HCT116 (cell line): ENCODE measurements at regions not wholly inside any gene's neighbourhood (a gene's known extent, or its start where the extent isn't known, plus 50 kb on each side); places are given as distances from the start of the nearest gene placed in this dataset.

Source experiments
- ATAC-seq: fragments of 200-7000 bp; cut with Tn5 transposase; 2 replicates; pipeline ENCODE4 v1.9.1; 2020; ENCODE audit warnings: mild to moderate bottlenecking, moderate library complexity
- BruUV-seq: library from RNA; stranded (reverse); fragments of 400-500 nt; replicated peaks from 2 replicates; lab custom pipeline; 2021; lab: Mats Ljungman, UMichigan
- CTCF ChIA-PET: fragments of 300-600 bp; sonication (Branson Sonifier 250); formaldehyde crosslinking; loops from one replicate; lab custom pipeline; 2021; ENCODE audit warnings: antibody characterized with exemption; lab: Charles Lee
- POLR2A ChIA-PET: fragments of 300-600, 350-600 bp; sonication (Branson Sonifier 250); formaldehyde crosslinking; loops from one replicate; lab custom pipeline; 2021; ENCODE audit warnings: antibody characterized with exemption; lab: Charles Lee
- RAD21 ChIA-PET, 2 experiments: fragments of 300-600 bp; sonication (Branson Sonifier 250); formaldehyde crosslinking; loops; one replicate each; lab custom pipeline; 2023; ENCODE audit warnings: low total read pairs in 2 of 2; ENCODE audit not compliant: uncharacterized antibody in 2 of 2, unreplicated experiment in 2 of 2, low non-redundant PET in 1 of 2; lab: Charles Lee
- DNase-seq: peaks from one replicate; pipeline ENCODE4 v3.0.0-alpha.2; 2010; ENCODE audit warnings: low read depth, low spot score
- H2AFZ ChIP-seq: fragments of 200-600 bp; shearing (Covaris generic), sonication (generic); 2 replicates; pipeline ENCODE4 v1.6.1; 2017; ENCODE audit warnings: low read depth, mixed run types, mixed read lengths, antibody characterized with exemption, low read length; ENCODE audit not compliant: poor library complexity, severe bottlenecking
- H3K27ac ChIP-seq: 2 replicates; pipeline ENCODE4 v1.5.1; 2012; ENCODE audit warnings: low read depth, low read length
- H3K27me3 ChIP-seq: fragments of 200-600 bp; sonication (generic); 2 replicates; pipeline ENCODE4 v1.6.1; 2016; ENCODE audit warnings: mixed run types, low read length, mixed read lengths; ENCODE audit not compliant: insufficient read depth
- H3K36me3 ChIP-seq, 2 experiments: fragments of 200-500 bp in 1 of 2; fragments of 200-600 bp in 1 of 2; sonication (Bioruptor generic) in 1 of 2; sonication (generic) in 1 of 2; 2 replicates each; pipeline versions ENCODE4 v1.5.1 to v1.6.1; 2014 to 2016; ENCODE audit warnings: low read length in 2 of 2, inconsistent platforms in 1 of 2, mixed read lengths in 1 of 2, mixed run types in 1 of 2; ENCODE audit not compliant: insufficient read depth in 2 of 2, control insufficient read depth in 1 of 2
- H3K4me1 ChIP-seq, 2 experiments: fragments of 200-600 bp in 1 of 2; sonication (generic) in 1 of 2; 2 replicates each; pipeline versions ENCODE4 v1.5.1 to v1.6.1; 2012 to 2017; ENCODE audit warnings: low read length in 2 of 2, inconsistent platforms in 1 of 2, mild to moderate bottlenecking in 1 of 2, mixed read lengths in 1 of 2, mixed run types in 1 of 2, moderate library complexity in 1 of 2; ENCODE audit not compliant: insufficient read depth in 2 of 2, control insufficient read depth in 1 of 2
- H3K4me2 ChIP-seq: fragments of 200-600 bp; sonication (generic); 2 replicates; pipeline ENCODE4 v1.6.1; 2017; ENCODE audit warnings: mixed run types, low read length, mixed read lengths
- H3K4me3 ChIP-seq, 2 experiments: fragments of 200-600 bp in 1 of 2; sonication (generic) in 1 of 2; replicated peaks in 1 of 2; 2 replicates each; pipeline ENCODE4 v1.5.1; 2011 to 2016; ENCODE audit warnings: low read length in 2 of 2, control low read depth in 1 of 2, low read depth in 1 of 2, mild to moderate bottlenecking in 1 of 2, mixed read lengths in 1 of 2, mixed run types in 1 of 2
- H3K79me2 ChIP-seq: fragments of 200-600 bp; sonication (generic); 2 replicates; pipeline ENCODE4 v1.6.1; 2017; ENCODE audit warnings: mild to moderate bottlenecking, mixed run types, low read length, moderate library complexity, mixed read lengths; ENCODE audit not compliant: insufficient read depth
- H3K9ac ChIP-seq: fragments of 200-600 bp; sonication (generic); 2 replicates; pipeline ENCODE4 v1.6.1; 2016; ENCODE audit warnings: low read length, mixed read lengths
- H3K9me2 ChIP-seq: fragments of 200-600 bp; sonication (generic), shearing (Covaris generic); 2 replicates; pipeline ENCODE4 v1.6.1; 2017; ENCODE audit warnings: mixed run types, mild to moderate bottlenecking, moderate library complexity; ENCODE audit not compliant: insufficient read depth
- H3K9me3 ChIP-seq, 2 experiments: fragments of 200-500 bp in 1 of 2; fragments of 200-600 bp in 1 of 2; sonication (Bioruptor generic) in 1 of 2; sonication (generic) in 1 of 2; 2 replicates each; pipeline ENCODE4 v1.6.1; 2014 to 2017; ENCODE audit warnings: low read length in 2 of 2, mixed read lengths in 2 of 2, inconsistent platforms in 1 of 2, low read depth in 1 of 2, mild to moderate bottlenecking in 1 of 2, mixed run types in 1 of 2, moderate library complexity in 1 of 2; ENCODE audit not compliant: control insufficient read depth in 1 of 2, insufficient read depth in 1 of 2
- H4K20me1 ChIP-seq: fragments of 200-600 bp; sonication (generic), shearing (Covaris generic); 2 replicates; pipeline ENCODE4 v1.6.1; 2017; ENCODE audit warnings: mixed run types, mild to moderate bottlenecking, moderate library complexity; ENCODE audit not compliant: insufficient read depth
- CBX3 ChIP-seq: IDR thresholded peaks from 2 replicates; pipeline ENCODE4 v1.6.1; 2012; ENCODE audit warnings: low read depth
- CEBPB ChIP-seq: IDR thresholded peaks from 2 replicates; pipeline ENCODE4 v1.6.1; 2012; ENCODE audit warnings: low read depth
- EGR1 ChIP-seq: IDR thresholded peaks from 2 replicates; pipeline ENCODE4 v1.6.1; 2012; ENCODE audit warnings: low read depth
- EZH2 ChIP-seq: fragments of 200-600 bp; sonication (generic); IDR thresholded peaks from 2 replicates; pipeline ENCODE4 v1.6.1; 2017; ENCODE audit warnings: antibody characterized with exemption, mixed run types
- POLR2AphosphoS5 ChIP-seq: IDR thresholded peaks from 2 replicates; pipeline ENCODE4 v1.6.1; 2011; ENCODE audit warnings: mild to moderate bottlenecking, low read depth, low read length, moderate library complexity
- RAD21 ChIP-seq: IDR thresholded peaks from 2 replicates; pipeline ENCODE4 v1.6.1; 2012; ENCODE audit warnings: low read depth, mild to moderate bottlenecking
- TCF7L2 ChIP-seq: IDR thresholded peaks from 2 replicates; pipeline ENCODE4 v1.7.0; 2011; ENCODE audit warnings: borderline replicate concordance, inconsistent platforms; ENCODE audit not compliant: insufficient read depth, insufficient read length; ENCODE audit errors: extremely low read depth
- YY1 ChIP-seq: IDR thresholded peaks from 2 replicates; pipeline ENCODE4 v1.6.1; 2011; ENCODE audit warnings: low read length, low read depth, moderate library complexity, mild to moderate bottlenecking; ENCODE audit not compliant: insufficient replicate concordance; ENCODE audit errors: extremely low read depth
- ZFX ChIP-seq: fragments of 450-650 bp; IDR thresholded peaks from 2 replicates; pipeline ENCODE4 v1.6.1; 2017
- intact Hi-C: fragments of 100-400 bp; cut with micrococcal nuclease; formaldehyde crosslinking; loops from 2 replicates; pipeline ENCODE4 v1.10.0; 2022
- TF ChIP-seq, protein P1 (sequence below): IDR thresholded peaks from 2 replicates; pipeline ENCODE4 v1.6.1; 2011; ENCODE audit warnings: mild to moderate bottlenecking, low read length, moderate library complexity; ENCODE audit not compliant: insufficient replicate concordance; ENCODE audit errors: extremely low read depth
- TF ChIP-seq, protein P2 (sequence below): IDR thresholded peaks from 2 replicates; pipeline ENCODE4 v1.6.1; 2012; ENCODE audit warnings: low read depth
- TF ChIP-seq, protein P3 (sequence below): IDR thresholded peaks from 2 replicates; pipeline ENCODE4 v1.6.1; 2012
- TF ChIP-seq, protein P4 (sequence below), 3 experiments: fragments of 200-600 bp in 1 of 3; sonication (generic) in 1 of 3; IDR thresholded peaks in 2 of 3; conservative IDR thresholded peaks in 1 of 3; 2 replicates each; pipeline ENCODE4 v1.5.1; 2012 to 2017; ENCODE audit warnings: low read depth in 2 of 3, low read length in 2 of 3, antibody characterized with exemption in 1 of 3, borderline replicate concordance in 1 of 3, control low read depth in 1 of 3, mild to moderate bottlenecking in 1 of 3, mixed read lengths in 1 of 3, mixed run types in 1 of 3, moderate library complexity in 1 of 3; ENCODE audit not compliant: insufficient read depth in 1 of 3

DNA sequence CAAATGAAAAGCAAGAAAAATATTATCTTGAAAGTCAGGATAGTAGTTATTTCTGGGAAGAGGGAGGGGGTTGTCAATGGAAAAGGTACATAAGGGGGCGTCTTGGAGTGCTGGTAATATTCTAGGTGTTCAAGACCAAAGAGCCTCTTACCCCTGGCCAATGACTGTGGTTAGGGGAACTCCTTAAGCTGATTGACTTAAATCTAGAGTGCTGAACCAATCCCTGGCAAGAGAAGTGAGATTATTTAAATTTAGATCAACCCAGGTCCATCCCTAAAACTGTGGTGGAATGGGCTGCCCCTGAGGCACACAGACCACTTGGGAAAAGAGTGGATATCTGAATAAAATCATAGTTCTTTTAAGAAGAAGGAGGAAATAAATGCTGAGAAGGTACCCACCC lies 174.1 kb downstream of the COPRS start:
- ChIA-PET RAD21 (no interaction called here), POLR2A (no interaction called here), CTCF (no interaction called here)
- Histone ChIP-seq H3K4me3 (no peak overlapping the region), H3K9me3 (no peaks in the 10 kb centered on the region), H3K4me1 (no peaks in the 10 kb centered on the region), H3K27me3 (no peaks in the 10 kb centered on the region), H3K36me3 (no peaks in the 10 kb centered on the region), H3K9me2 (no peaks in the 10 kb centered on the region), H3K27ac (no peak overlapping the region), H4K20me1 (no peaks in the 10 kb centered on the region), H3K4me2 (no peak overlapping the region), H3K79me2 (no peaks in the 10 kb centered on the region), H2AFZ (no peak overlapping the region), H3K9ac (no peak overlapping the region)
- intact Hi-C loops = no loop called here
- no peak for DNase-seq
- BruUV-seq = no TSS peak
- no peak for TF ChIP-seq POLR2AphosphoS5
- no peak for TF ChIP-seq TCF7L2
- TF ChIP-seq EGR1 = no peak
- no peak for ATAC-seq

DNA sequence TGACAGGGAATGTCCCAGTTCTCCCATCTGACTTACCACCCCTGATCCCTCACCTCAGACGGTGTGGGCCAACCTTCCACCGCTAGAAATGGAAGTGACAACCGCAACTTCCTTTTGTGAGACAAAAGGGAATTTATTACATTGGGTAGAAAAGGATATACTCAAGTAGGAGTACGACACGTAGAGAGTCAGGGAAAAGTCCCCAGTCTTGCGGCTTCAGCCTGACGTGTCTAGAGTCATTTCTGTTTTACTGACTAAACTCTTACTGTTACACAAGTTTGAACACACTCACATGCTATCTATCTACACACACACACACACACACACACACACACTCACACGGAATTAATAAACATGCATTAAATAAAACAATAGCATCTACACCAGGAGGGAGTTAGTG lies 178.9 kb downstream of the COPRS start:
- ChIA-PET RAD21 (no interaction called here), POLR2A (no interaction called here), CTCF (no interaction called here)
- no peaks in the 10 kb centered on the region for H3K79me2 ChIP-seq
- H3K27ac ChIP-seq = no peak overlapping the region
- BruUV-seq = no TSS peak
- peaks cover 0 to 2% of the 10 kb centered on the region in 2 experiments; a peak in 3 of 4 replicates for H3K4me1 ChIP-seq
- no peak overlapping the region for H3K4me3 ChIP-seq
- intact Hi-C loops = no loop called here
- ATAC-seq (no peak), DNase-seq (no peak)
- H4K20me1 ChIP-seq = no peaks in the 10 kb centered on the region
- no peak overlapping the region for H3K4me2 ChIP-seq
- no peaks in the 10 kb centered on the region for H3K27me3 ChIP-seq
- no peaks in the 10 kb centered on the region for H3K36me3 ChIP-seq
- H2AFZ ChIP-seq = no peak overlapping the region
- H3K9me3 ChIP-seq = no peaks in the 10 kb centered on the region
- H3K9ac ChIP-seq = no peak overlapping the region
- no peaks in the 10 kb centered on the region for H3K9me2 ChIP-seq
- TF ChIP-seq RAD21 = no peak
- TF ChIP-seq, protein P1, sequence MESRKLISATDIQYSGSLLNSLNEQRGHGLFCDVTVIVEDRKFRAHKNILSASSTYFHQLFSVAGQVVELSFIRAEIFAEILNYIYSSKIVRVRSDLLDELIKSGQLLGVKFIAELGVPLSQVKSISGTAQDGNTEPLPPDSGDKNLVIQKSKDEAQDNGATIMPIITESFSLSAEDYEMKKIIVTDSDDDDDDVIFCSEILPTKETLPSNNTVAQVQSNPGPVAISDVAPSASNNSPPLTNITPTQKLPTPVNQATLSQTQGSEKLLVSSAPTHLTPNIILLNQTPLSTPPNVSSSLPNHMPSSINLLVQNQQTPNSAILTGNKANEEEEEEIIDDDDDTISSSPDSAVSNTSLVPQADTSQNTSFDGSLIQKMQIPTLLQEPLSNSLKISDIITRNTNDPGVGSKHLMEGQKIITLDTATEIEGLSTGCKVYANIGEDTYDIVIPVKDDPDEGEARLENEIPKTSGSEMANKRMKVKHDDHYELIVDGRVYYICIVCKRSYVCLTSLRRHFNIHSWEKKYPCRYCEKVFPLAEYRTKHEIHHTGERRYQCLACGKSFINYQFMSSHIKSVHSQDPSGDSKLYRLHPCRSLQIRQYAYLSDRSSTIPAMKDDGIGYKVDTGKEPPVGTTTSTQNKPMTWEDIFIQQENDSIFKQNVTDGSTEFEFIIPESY = no peak
- TF ChIP-seq, protein P2, sequence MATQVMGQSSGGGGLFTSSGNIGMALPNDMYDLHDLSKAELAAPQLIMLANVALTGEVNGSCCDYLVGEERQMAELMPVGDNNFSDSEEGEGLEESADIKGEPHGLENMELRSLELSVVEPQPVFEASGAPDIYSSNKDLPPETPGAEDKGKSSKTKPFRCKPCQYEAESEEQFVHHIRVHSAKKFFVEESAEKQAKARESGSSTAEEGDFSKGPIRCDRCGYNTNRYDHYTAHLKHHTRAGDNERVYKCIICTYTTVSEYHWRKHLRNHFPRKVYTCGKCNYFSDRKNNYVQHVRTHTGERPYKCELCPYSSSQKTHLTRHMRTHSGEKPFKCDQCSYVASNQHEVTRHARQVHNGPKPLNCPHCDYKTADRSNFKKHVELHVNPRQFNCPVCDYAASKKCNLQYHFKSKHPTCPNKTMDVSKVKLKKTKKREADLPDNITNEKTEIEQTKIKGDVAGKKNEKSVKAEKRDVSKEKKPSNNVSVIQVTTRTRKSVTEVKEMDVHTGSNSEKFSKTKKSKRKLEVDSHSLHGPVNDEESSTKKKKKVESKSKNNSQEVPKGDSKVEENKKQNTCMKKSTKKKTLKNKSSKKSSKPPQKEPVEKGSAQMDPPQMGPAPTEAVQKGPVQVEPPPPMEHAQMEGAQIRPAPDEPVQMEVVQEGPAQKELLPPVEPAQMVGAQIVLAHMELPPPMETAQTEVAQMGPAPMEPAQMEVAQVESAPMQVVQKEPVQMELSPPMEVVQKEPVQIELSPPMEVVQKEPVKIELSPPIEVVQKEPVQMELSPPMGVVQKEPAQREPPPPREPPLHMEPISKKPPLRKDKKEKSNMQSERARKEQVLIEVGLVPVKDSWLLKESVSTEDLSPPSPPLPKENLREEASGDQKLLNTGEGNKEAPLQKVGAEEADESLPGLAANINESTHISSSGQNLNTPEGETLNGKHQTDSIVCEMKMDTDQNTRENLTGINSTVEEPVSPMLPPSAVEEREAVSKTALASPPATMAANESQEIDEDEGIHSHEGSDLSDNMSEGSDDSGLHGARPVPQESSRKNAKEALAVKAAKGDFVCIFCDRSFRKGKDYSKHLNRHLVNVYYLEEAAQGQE = no peak
- TF ChIP-seq, protein P3, sequence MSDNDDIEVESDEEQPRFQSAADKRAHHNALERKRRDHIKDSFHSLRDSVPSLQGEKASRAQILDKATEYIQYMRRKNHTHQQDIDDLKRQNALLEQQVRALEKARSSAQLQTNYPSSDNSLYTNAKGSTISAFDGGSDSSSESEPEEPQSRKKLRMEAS = no peak
- TF ChIP-seq YY1 = no peak
- TF ChIP-seq CBX3 = no peak
- TF ChIP-seq POLR2AphosphoS5 = no peak
- TF ChIP-seq, protein P4, sequence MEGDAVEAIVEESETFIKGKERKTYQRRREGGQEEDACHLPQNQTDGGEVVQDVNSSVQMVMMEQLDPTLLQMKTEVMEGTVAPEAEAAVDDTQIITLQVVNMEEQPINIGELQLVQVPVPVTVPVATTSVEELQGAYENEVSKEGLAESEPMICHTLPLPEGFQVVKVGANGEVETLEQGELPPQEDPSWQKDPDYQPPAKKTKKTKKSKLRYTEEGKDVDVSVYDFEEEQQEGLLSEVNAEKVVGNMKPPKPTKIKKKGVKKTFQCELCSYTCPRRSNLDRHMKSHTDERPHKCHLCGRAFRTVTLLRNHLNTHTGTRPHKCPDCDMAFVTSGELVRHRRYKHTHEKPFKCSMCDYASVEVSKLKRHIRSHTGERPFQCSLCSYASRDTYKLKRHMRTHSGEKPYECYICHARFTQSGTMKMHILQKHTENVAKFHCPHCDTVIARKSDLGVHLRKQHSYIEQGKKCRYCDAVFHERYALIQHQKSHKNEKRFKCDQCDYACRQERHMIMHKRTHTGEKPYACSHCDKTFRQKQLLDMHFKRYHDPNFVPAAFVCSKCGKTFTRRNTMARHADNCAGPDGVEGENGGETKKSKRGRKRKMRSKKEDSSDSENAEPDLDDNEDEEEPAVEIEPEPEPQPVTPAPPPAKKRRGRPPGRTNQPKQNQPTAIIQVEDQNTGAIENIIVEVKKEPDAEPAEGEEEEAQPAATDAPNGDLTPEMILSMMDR (IDR thresholded peaks at IDR 0.05 in 2 of 3, conservative IDR thresholded peaks at IDR 0.05 in 1 of 3; ENCODE audit: borderline replicate concordance in 1 of 3, insufficient read depth in 1 of 3, low read depth in 2 of 3, low read length in 2 of 3) = no peak
- no peak for TF ChIP-seq ZFX
- no peak for TF ChIP-seq EZH2
- TF ChIP-seq CEBPB = no peak
